Neuron (in vitro differentiated cells): ENCODE measurements at regions not wholly inside any gene's neighbourhood (a gene's known extent, or its start where the extent isn't known, plus 50 kb on each side); places are given as distances from the start of the nearest gene placed in this dataset.
"Not testable (repeated sequence)": the region's sequence is repeated elsewhere in the genome, so short reads cannot be mapped to it uniquely, and the experiment has no call there.

Experiments
- H2AFZ ChIP-seq: one replicate; pipeline ENCODE4 v1.6.1; 2013; ENCODE audit warnings: low read depth, mild to moderate bottlenecking, inconsistent platforms, low read length, moderate library complexity
- H3K27me3 ChIP-seq: one replicate; pipeline ENCODE4 v1.6.1; 2013; ENCODE audit warnings: low read length; ENCODE audit not compliant: insufficient read depth
- H3K36me3 ChIP-seq: one replicate; pipeline ENCODE4 v1.6.1; 2013; ENCODE audit warnings: low read length; ENCODE audit not compliant: insufficient read depth
- H3K4me1 ChIP-seq: one replicate; pipeline ENCODE4 v1.6.1; 2013; ENCODE audit warnings: low read length; ENCODE audit not compliant: insufficient read depth
- H3K4me3 ChIP-seq: 2 replicates; pipeline ENCODE4 v1.5.1; 2013; ENCODE audit warnings: mild to moderate bottlenecking, low read length, moderate library complexity
- H3K9me3 ChIP-seq: one replicate; pipeline ENCODE4 v1.6.1; 2013; ENCODE audit warnings: low read length

DNA sequence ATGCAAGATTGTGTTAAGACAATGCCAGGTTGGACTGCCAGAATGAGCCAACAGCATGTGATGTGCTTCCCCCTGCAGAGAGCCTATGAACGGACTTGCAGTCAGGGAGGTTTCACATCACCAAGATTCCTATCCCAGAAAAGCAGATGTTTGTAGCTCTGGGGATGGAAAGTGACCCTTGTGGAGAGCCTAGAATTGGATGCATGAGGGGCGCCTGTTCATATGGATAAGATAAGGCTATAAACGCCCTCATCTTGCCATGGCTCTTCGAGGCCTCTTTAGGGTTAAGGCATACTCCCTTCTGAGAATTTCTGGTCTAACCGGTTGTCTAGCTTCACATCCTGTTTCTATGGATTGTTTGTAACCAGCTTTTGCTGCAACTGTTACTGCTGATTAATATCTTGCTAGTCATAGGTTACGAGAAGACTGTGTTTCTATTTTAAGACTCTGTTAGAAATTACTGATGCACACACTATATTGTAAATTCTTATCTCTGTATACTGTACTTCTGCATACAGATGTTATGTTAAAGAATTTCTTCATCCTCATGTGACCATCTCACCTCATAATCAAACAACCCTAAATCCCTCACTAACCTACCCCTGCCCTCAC, 295.8 kb downstream of the PTGER3 start:
- H3K4me3 ChIP-seq, H2AFZ ChIP-seq, H3K27me3 ChIP-seq, H3K9me3 ChIP-seq, H3K4me1 ChIP-seq, H3K36me3 ChIP-seq: not testable (repeated sequence)

DNA sequence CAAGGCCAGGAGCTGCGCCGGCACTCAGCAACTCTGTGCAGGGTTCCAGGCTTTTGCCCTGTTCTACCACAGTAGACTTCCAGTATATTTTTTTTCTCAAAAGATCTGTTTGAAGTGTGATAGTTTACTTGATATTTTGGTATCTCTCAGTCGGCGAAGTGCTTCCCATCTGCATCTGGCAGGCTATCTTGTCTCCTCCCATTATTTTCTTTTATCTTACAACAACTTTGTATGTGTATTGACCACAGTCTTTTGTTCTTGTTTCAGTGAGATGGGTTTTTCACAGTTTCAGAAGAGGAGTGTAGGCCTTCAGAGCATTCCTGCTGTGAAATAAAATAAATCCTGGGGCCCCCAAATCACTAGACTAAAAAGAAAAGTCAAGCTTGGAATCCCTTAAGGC, 292.9 kb downstream of the PTGER3 start:
- Histone ChIP-seq H3K9me3 (no peaks in the 10 kb centered on the region), H3K4me3 (no peak overlapping the region), H2AFZ (no peak overlapping the region), H3K36me3 (no peaks in the 10 kb centered on the region), H3K4me1 (no peaks in the 10 kb centered on the region), H3K27me3 (no peaks in the 10 kb centered on the region)

DNA sequence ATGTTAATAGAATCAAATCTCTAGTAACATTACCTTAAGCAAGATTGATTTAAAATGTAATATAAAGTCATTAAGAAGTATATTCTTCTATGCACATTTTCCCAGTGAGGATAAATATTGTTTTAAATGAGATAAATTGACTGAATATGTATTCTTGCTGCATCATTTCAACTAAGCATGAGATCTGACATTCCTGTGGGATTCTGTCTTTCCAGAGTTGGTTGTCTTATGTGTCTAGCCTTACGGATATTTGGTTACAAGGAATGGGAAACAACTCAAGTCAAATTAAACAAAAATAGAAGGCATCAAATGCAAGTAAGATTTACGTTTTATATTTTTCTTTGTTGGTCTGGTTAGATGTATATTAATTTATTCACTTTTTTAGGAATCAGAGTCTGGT, 287.5 kb downstream of the PTGER3 start:
- H3K4me3 ChIP-seq: no peak overlapping the region

DNA sequence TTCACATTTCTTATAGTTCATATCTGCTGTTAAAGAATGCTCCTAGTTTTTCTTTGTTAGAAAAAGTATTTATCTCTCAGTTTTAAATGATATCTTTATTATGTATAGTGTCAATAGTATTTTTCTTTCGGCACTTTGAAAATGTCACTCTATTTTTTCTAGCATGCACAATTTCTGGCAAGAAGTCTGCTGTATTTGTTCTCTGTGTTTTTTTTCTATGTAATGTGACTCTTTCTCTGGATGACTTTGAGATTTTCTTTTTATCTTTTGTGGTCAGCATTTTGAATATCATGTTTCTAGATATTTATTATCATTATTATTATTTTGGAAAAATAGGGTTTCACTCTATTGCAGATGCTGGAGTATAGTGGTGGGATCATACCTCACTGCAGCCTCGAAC, 285.2 kb downstream of the PTGER3 start:
- no peaks in the 10 kb centered on the region for H3K9me3 ChIP-seq
- no peaks in the 10 kb centered on the region for H3K4me1 ChIP-seq
- H2AFZ ChIP-seq: no peak overlapping the region
- H3K36me3 ChIP-seq: no peaks in the 10 kb centered on the region
- H3K4me3 ChIP-seq: no peak overlapping the region
- no peaks in the 10 kb centered on the region for H3K27me3 ChIP-seq

More for the DNA sequence above, 287.5 kb downstream of the PTGER3 start:
- Histone ChIP-seq H3K27me3 (no peaks in the 10 kb centered on the region), H2AFZ (no peak overlapping the region), H3K9me3 (no peaks in the 10 kb centered on the region), H3K4me1 (no peaks in the 10 kb centered on the region), H3K36me3 (no peaks in the 10 kb centered on the region)

DNA sequence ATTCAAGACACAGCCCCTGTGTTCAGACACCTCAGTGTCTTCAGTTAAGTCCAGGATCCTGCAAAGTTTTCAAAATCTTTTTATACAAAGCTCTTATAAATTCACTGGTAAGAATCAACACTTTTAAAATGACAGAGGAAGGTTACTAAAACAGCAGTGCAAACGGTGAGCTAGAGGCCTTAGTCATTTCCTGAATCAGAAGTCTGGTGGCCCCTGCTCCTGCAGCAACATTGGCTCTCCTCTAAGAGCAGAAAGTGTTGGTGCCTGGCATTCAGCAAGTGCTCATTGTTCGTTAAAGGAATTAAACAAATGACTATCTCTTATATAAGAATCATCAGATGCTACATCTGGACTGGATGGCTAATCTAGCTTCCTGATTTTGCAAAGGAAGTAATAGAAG, 282.9 kb downstream of the PTGER3 start:
- Histone ChIP-seq H3K4me1 (no peaks in the 10 kb centered on the region), H3K36me3 (no peaks in the 10 kb centered on the region), H3K4me3 (no peak overlapping the region), H3K9me3 (no peaks in the 10 kb centered on the region), H3K27me3 (no peaks in the 10 kb centered on the region), H2AFZ (no peak overlapping the region)

DNA sequence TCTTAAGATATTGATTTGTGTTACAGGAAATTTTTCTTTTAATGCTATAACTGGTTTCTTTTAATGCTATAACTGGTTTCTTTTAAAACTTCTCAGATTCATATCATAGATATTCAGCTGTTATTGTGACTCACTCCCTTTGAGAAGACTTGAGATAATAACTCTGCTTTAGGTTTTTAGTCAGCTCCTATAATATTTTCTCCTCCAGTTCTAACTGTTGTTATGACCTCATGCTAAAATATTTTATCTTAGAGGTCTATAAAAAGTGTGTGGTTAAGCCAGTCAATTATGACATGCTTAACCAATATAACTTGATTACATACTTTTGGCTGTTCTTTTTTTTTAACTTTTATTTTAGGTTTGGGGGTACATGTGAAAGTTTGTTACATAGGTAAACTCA, 280.2 kb downstream of the PTGER3 start:
- Histone ChIP-seq H3K27me3 (no peaks in the 10 kb centered on the region), H2AFZ (no peak overlapping the region), H3K4me1 (no peaks in the 10 kb centered on the region), H3K9me3 (no peaks in the 10 kb centered on the region), H3K4me3 (no peak overlapping the region), H3K36me3 (no peaks in the 10 kb centered on the region)

DNA sequence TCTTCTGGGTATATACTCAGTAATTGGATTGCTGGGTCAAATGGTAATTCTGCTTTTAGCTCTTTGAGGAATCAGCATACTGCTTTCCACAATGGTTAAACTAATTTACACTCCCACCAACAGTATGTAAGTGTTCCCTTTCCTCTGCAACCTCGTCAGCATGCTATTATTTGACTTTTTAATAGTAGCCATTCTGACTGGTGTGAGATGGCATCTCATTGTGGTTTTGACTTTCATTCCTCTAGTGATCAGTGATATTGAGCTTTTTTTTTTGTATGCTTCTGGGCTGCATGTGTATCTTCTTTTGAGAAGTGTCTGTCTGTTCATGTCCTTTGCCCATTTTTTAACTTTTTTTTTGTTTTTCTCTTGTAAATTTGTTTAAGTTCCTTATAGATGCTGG, 279.4 kb downstream of the PTGER3 start:
- no peaks in the 10 kb centered on the region for H3K36me3 ChIP-seq

DNA sequence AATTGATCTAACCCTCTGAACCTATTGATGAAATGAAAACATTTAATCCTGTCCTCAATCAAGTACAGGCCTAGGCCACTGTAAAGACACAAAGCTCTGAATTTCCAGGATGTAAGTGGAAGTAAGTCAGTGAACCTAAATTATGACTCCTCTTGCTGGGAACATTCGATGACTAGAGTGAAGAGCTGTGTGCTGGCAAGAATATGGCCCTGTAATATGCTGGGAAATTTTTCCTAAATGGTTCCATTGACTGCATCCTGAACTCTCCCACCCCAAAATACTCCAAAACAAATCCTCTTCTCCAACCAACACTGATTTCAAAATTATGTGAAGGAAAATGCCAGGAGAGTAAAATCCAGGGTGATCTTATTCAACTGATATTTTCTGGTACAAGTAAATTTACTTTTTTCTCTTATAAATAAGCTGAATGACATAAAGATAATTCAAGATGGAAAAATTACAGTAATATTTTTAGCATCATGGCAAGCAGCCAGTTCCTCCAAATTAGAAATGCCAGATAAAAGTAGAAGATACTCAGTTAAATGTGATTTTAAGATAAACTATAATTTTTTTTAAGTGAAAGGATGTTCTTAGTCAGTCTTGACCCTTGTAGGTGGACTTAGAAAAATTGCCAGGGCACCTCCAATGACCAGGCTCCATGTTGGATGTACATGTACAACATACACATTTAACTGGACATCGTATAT, 269.4 kb downstream of the PTGER3 start:
- Histone ChIP-seq H3K4me3 (no peak overlapping the region), H3K27me3 (no peaks in the 10 kb centered on the region), H3K9me3 (no peaks in the 10 kb centered on the region), H3K4me1 (no peaks in the 10 kb centered on the region), H3K36me3 (no peaks in the 10 kb centered on the region), H2AFZ (no peak overlapping the region)

More for the DNA sequence above, 279.4 kb downstream of the PTGER3 start:
- Histone ChIP-seq H3K9me3 (no peaks in the 10 kb centered on the region), H3K27me3 (no peaks in the 10 kb centered on the region), H3K4me3 (no peak overlapping the region), H2AFZ (no peak overlapping the region), H3K4me1 (no peaks in the 10 kb centered on the region)

DNA sequence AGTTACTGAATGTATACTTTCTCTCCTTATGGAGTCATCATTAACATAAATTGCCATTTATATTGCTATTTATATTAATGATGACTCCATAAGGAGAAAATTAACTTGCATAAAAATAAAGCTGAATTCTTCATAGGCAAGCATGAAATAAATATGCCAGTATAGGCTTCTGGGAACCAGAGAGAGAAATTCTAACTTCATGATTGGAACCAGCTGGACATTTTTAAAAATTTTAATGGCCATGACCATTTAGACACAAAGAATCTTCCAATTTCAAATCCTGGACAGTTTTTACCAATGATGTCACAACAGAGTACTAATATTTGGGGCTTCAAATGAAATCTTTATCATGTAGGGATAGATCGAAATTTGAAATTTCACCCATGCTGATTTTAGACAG, 268.7 kb downstream of the PTGER3 start:
- Histone ChIP-seq H3K9me3 (no peaks in the 10 kb centered on the region), H3K27me3 (no peaks in the 10 kb centered on the region), H3K4me1 (no peaks in the 10 kb centered on the region), H2AFZ (no peak overlapping the region), H3K4me3 (no peak overlapping the region), H3K36me3 (no peaks in the 10 kb centered on the region)

DNA sequence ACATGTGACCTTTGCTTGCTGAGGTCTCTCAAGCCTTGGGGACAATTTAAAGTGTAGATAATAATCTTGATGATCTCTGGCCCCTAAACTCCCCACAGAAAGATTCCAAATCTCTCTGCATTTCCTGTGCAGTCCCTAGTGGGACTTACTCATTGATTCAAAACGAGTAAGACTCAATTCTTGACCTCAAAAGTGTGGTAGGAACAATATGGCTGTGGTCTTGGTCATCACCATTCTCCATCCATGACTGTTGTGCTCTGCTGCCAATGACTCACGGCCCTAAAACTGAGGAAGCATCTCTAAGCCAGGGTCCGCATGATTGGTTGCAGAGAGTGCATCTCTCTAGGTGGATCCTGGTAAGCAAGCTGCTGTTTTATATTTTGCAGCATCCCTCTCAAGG, 268.0 kb downstream of the PTGER3 start:
- Histone ChIP-seq H3K4me3 (no peak overlapping the region), H3K27me3 (no peaks in the 10 kb centered on the region), H3K4me1 (no peaks in the 10 kb centered on the region)

DNA sequence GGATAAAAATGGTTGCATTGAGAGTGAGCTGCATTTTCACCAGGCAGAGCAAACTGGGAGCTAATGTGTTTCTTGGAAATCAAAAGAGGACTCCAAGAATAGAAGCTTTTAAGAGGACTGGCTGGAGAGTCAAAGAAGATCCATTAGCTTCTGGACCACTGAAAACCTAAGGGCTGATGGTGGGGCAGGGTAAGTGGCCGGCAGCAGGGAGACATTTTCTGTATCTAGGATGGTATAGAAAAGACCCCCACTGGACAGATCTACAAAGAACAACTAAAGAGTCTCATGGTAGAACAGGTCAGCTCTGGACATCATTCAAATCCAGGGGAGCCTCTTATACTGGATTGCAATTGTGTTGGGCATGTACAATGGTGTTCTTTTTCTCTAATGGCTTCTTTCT, 262.3 kb downstream of the PTGER3 start:
- H3K9me3 ChIP-seq: no peaks in the 10 kb centered on the region

More for the DNA sequence above, 268.0 kb downstream of the PTGER3 start:
- H3K9me3 ChIP-seq: no peaks in the 10 kb centered on the region
- no peak overlapping the region for H2AFZ ChIP-seq
- H3K36me3 ChIP-seq: no peaks in the 10 kb centered on the region

DNA sequence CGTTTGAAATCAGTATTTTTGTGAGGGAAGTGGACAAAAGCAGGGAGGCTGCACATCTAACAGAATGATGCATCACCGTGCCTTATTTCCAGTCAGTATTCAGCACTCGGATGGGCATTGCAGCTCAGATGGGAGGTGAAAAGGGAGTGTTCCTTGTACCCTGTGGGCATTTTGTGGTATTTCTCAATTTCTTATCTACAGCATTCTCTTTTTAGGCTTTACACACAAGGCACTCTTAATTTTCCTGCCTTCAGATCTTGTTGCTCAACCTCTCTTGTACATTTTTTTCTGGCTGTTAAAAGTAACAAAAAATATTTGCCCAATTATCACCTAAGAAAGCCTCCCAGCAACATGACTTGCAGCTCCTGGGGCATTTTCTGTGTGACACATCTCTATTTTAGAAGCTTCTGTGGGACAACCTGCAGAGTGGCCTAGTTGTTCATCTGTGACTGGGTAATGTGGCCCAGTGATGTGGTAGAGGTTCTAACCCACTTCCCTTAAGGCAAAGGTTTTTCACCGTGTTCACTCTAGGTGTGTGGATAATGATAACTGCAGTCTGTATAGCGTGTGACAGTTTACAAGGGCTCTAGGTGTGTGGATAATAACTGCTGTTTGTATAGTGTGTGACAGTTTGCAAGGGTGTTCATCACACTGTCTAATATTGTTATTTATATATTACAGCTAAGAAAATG, 257.2 kb downstream of the PTGER3 start:
- no peaks in the 10 kb centered on the region for H3K36me3 ChIP-seq
- peaks cover 2% of the 10 kb centered on the region for H3K27me3 ChIP-seq
- no peak overlapping the region for H2AFZ ChIP-seq
- no peaks in the 10 kb centered on the region for H3K4me1 ChIP-seq
- H3K9me3 ChIP-seq: no peaks in the 10 kb centered on the region
- H3K4me3 ChIP-seq: no peak overlapping the region

More for the DNA sequence above, 262.3 kb downstream of the PTGER3 start:
- Histone ChIP-seq H2AFZ (peak overlapping the region; percentile 46), H3K4me3 (no peak overlapping the region), H3K27me3 (peaks cover 2% of the 10 kb centered on the region), H3K36me3 (no peaks in the 10 kb centered on the region), H3K4me1 (no peaks in the 10 kb centered on the region)

DNA sequence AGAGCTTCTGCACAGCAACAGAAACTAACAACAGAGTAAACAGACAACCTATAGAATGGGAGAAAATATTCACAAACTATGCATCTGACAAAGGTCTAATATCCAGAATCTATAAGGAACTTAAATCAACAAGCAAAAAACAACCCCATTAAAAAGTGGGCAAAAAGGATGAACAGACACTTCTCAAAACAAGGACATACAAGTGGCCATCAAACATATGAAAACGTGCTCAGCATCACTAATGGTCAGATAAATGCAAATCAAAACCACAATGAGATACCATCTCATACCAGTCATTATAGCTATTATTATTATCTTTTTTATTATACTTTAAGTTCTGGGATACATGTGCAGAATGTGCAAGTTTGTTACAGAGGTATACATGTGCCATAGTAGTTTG, 252.6 kb downstream of the PTGER3 start:
- not testable (repeated sequence) for H3K9me3 ChIP-seq, H3K36me3 ChIP-seq, H3K4me3 ChIP-seq, H2AFZ ChIP-seq, H3K4me1 ChIP-seq, H3K27me3 ChIP-seq
